Gastroesophageal sphincter (tissue), 3 donors: ENCODE measurements at regions not wholly inside any gene's neighbourhood (a gene's known extent, or its start where the extent isn't known, plus 50 kb on each side); places are given as distances from the start of the nearest gene placed in this dataset.

Experiments
- CTCF ChIP-seq, 4 experiments: fragments of 200-600 bp in 2 of 4; fragments of 450-650 bp in 2 of 4; sonication (generic) in 1 of 4; IDR thresholded peaks; one replicate each; pipeline ENCODE4 v1.5.1; 2017 to 2019; ENCODE audit warnings: antibody characterized with exemption in 4 of 4, mild to moderate bottlenecking in 2 of 4, moderate library complexity in 2 of 4
- POLR2A ChIP-seq, 2 donors: fragments of 450-650 bp; IDR thresholded peaks; one replicate each; pipeline ENCODE4 v1.6.1; 2017; ENCODE audit warnings: antibody characterized with exemption in 2 of 2, mild to moderate bottlenecking in 2 of 2, moderate library complexity in 1 of 2

- TF ChIP-seq CTCF (IDR thresholded peaks at IDR 0.05): no peak
- no peak for TF ChIP-seq POLR2A (IDR thresholded peaks at IDR 0.05)
Measured at GRCh38 chr2:150298571-150299305, 188.7 kb downstream of the RND3 start.
